ENCODE measurements at regions not wholly inside any gene's neighbourhood (a gene's known extent, or its start where the extent isn't known, plus 50 kb on each side); places are given as distances from the start of the nearest gene placed in this dataset.

GRCh38 chr2:12990523-12990922 is 273.8 kb downstream of the TRIB2 start:
- no peak overlapping the region for H3K27ac Mint-ChIP-seq
- H3K36me3 Mint-ChIP-seq (ENCODE audit: low read depth): no peaks in the 10 kb centered on the region
- Histone ChIP-seq H3K27me3 (ENCODE audit: insufficient read depth) (no peaks in the 10 kb centered on the region), H3K4me3 (no peak overlapping the region), H3K27ac (ENCODE audit: low read depth) (no peak overlapping the region), H3K36me3 (ENCODE audit: insufficient read depth) (no peaks in the 10 kb centered on the region), H3K4me1 (ENCODE audit: insufficient read depth) (no peaks in the 10 kb centered on the region), H4K20me1 (replicated peaks; ENCODE audit: insufficient read depth) (no peaks in the 10 kb centered on the region), H3K4me2 (no peak overlapping the region), H3F3A (replicated peaks; ENCODE audit: low read depth) (no peaks in the 10 kb centered on the region), H3K9me2 (ENCODE audit: insufficient read depth) (no peaks in the 10 kb centered on the region), H2AFZ (no peak overlapping the region), H3K79me2 (replicated peaks; ENCODE audit: insufficient read depth) (no peaks in the 10 kb centered on the region)
- ATAC-seq (no peak), DNase-seq (ENCODE audit: low spot score) (no peak)
- no peaks in the 10 kb centered on the region for H3K27me3 Mint-ChIP-seq (ENCODE audit: insufficient read depth, low read depth, poor library complexity)
- H3K4me1 Mint-ChIP-seq: no peaks in the 10 kb centered on the region
- H3K9me3 Mint-ChIP-seq: no peaks in the 10 kb centered on the region
- no peak overlapping the region for H3K4me3 Mint-ChIP-seq
- TF ChIP-seq ZNF331 (CRISPR knock-in tag; IDR thresholded peaks at IDR 0.05; ENCODE audit: low read depth) (no peak), NANOG (IDR thresholded peaks at IDR 0.05; ENCODE audit: borderline replicate concordance) (no peak), POLR2AphosphoS5 (IDR thresholded peaks at IDR 0.05; ENCODE audit: low read depth) (no peak), ZNF462 (CRISPR knock-in tag; IDR thresholded peaks at IDR 0.05) (no peak), CTCF (conservative IDR thresholded peaks at IDR 0.05; ENCODE audit: low read depth in 2 of 2) (peak in 1 of 2 experiments; percentile 55; a peak in 3 of 4 replicates)
